ENCODE measurements at regions not wholly inside any gene's neighbourhood (a gene's known extent, or its start where the extent isn't known, plus 50 kb on each side); places are given as distances from the start of the nearest gene placed in this dataset.

DNA sequence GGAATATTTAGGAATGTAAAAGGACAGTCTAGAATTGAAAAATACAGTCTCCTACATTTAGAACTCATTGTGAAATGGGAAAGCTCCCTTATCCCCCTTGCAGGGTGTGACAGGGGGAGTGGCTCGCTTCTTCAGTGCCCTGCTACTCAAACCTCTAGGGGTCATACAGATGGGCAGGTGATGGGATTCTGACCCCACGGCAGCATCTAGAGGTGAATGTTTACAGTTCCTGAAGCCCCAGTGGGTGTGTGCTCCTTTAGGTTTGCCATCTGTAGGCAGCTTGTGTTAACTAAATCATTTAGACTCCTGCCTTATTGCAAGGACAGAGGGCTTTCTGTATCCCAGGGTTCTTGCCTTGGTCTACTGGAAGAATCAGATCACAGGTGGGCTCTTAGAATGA is 271.0 kb upstream of the MPDZ start:
- TF ChIP-seq EZH2phosphoT487 (IDR thresholded peaks at IDR 0.05): no peak
- TF ChIP-seq, protein P1, sequence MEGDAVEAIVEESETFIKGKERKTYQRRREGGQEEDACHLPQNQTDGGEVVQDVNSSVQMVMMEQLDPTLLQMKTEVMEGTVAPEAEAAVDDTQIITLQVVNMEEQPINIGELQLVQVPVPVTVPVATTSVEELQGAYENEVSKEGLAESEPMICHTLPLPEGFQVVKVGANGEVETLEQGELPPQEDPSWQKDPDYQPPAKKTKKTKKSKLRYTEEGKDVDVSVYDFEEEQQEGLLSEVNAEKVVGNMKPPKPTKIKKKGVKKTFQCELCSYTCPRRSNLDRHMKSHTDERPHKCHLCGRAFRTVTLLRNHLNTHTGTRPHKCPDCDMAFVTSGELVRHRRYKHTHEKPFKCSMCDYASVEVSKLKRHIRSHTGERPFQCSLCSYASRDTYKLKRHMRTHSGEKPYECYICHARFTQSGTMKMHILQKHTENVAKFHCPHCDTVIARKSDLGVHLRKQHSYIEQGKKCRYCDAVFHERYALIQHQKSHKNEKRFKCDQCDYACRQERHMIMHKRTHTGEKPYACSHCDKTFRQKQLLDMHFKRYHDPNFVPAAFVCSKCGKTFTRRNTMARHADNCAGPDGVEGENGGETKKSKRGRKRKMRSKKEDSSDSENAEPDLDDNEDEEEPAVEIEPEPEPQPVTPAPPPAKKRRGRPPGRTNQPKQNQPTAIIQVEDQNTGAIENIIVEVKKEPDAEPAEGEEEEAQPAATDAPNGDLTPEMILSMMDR (IDR thresholded peaks at IDR 0.05): no peak
- no peak for TF ChIP-seq EZH2 (IDR thresholded peaks at IDR 0.05)
